GM18951 (cell line): ENCODE measurements at regions not wholly inside any gene's neighbourhood (a gene's known extent, or its start where the extent isn't known, plus 50 kb on each side); places are given as distances from the start of the nearest gene placed in this dataset.

Experiments used
- POLR2A ChIP-seq: IDR thresholded peaks from 4 replicates; pipeline ENCODE4 v1.6.1; 2011; ENCODE audit warnings: mild to moderate bottlenecking; ENCODE audit not compliant: insufficient read length, insufficient read depth; ENCODE audit errors: extremely low read depth
- in situ Hi-C: fragments of 300-500 bp; cut with MboI; formaldehyde crosslinking; loops from one replicate; pipeline ENCODE4 v1.12.0; 2022; ENCODE audit warnings: low sequenced_read_pairs, mixed read lengths, inconsistent platforms; ENCODE audit not compliant: unreplicated experiment

DNA sequence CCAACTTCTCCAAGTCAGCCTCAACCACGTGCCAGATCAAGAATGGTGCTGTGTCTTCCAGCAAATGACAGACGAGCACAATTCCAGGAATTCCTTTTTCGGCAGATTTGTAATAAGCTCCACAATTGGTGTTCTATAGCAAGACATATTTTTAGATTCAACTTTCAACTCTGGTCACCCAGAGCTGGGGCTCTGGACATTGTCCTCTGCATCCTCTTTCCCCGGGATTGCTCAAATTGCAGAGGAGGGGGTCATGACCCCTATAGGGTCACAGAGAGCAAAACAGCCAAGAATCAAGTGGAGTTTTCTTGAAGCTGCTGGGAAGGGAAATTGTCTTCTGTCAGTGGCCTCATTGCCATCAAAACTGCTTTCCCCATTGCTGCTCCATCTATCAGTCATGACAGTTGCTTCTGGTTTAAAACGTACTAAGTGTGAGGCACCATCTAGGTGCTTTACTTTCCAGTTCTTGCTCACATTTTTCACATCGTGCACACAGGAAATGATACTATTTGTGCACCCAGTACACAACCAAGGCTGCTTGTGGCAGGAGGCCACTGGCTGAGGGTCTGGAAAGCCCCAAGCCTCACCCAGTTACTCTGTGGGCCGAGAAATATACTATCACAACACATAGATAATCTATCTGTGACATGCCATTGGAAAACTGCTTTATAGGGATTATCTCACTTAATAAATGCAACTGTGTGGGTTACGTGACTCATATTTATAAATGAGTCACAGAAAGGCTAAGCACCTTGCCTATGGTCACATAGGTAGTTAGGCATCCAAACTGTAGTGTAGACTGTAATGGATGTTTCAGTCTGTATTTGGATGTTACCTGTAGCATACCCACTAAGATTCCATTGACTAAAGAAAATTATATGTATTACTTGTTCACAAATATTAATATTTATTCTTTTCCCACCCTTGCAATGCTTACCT, 91.7 kb upstream of the PHOX2B start:
- in situ Hi-C loops, result no loop called here

DNA sequence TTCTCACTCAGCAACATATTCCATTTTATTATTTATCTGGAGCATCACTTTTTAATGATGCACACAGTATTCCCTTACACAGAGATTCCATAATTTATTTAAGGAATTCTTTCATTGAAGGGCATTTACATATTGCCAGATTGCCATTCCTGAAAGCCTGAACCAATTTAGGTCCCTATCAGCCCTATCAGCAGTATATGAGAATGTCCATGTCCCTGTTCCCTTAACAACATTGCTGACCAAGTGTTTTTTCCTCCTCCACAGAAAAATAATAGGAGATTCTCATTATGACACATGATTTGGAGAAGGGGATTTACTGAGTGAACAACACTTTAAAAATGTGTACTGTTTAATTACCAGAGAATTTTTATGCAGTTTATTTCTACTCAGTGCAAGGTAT, 90.1 kb upstream of the PHOX2B start:
- TF ChIP-seq POLR2A, result no peak
- in situ Hi-C loops, result no loop called here

More for the DNA sequence above, 91.7 kb upstream of the PHOX2B start:
- no peak for TF ChIP-seq POLR2A

DNA sequence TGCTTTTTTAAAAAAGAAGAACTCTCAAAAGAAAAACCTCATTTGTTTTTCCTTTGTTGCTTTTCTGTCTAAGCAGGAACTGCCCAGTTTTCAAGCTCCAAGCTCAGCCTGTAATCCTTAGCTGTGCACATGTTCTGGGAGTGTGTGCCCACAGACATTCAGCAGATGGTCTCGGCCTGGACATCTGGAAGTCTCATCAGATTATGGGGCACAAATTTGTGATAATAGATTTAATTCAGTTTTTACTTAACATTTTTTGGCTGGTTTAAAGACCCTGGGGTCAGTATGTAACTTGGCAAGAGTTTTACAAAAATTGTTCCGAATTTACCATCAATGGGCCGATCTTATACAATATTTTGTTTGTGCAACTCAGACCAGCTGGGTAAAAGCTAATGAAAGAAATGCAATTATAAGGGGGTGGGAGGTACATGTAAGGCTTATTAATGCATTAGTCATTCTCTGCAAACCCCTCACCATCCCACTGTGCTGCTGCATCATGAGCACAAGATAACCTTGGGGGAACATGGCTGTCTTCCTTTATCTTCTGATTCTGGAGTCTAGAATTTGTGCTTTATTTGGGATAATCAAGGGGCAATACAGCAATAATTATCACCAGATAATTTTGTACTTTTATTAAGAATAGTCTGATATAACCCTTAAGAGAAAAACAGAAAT, 86.9 kb upstream of the PHOX2B start:
- TF ChIP-seq POLR2A, result no peak
- in situ Hi-C loops, result no loop called here

DNA sequence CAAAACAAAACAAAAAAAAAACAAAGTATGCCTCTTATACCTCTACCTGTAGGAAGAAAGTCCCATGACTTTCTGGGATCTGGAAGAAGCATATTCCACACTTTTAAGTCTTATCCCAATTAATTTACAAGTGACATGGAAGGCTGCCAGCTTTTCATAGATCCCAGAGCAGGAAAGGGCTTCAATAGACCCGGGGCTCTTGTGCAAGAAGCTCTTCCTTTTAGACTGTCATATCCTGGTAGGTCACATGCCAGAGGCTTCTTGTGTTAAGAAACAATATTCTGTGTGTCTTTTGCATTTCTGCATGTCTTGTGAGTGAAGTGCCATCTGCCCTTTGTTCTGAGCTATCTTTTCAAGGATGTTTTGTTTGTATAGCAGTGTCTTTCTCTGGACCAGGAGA, 84.4 kb upstream of the PHOX2B start:
- in situ Hi-C loops, result no loop called here
- no peak for TF ChIP-seq POLR2A

DNA sequence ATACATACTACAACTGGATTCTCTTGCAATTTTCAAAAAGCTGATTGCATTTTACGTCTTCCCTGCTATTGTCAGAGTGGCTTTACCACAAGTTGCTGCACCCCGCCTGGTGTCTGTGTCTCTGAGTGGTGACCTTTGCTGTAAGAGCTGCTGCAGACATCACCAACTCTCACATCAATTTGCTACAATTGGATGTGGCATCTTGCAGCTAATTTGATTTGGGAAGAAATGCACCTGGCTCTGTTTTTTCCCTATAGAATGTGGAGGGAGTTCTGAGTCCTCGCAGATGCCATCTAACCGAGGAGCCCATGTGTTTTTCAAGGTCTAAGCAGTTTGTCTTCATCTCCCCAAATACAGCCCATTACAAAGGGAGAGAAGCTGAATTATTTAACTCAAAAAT, 73.8 kb upstream of the PHOX2B start:
- in situ Hi-C loops, result no loop called here
- no peak for TF ChIP-seq POLR2A

DNA sequence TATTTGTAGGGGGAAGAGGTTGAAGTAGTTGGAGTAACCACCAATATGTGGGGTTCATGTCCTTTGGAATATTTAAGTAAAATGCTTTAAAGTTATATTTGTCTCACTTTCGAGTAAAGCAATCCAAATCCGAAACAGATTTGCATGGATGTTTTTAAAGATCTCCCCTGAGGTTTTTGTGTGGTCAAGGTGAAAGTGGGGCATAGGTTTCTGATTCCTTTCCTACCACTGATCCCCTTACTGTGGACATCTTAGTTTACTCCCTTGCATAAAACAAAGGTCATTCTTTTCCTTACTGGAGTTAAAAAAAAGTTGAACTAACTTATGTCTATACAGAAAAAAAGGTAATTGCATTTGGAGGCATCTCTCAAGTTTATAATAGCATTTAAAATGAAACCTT, 71.9 kb upstream of the PHOX2B start:
- TF ChIP-seq POLR2A, result no peak
- in situ Hi-C loops, result no loop called here

DNA sequence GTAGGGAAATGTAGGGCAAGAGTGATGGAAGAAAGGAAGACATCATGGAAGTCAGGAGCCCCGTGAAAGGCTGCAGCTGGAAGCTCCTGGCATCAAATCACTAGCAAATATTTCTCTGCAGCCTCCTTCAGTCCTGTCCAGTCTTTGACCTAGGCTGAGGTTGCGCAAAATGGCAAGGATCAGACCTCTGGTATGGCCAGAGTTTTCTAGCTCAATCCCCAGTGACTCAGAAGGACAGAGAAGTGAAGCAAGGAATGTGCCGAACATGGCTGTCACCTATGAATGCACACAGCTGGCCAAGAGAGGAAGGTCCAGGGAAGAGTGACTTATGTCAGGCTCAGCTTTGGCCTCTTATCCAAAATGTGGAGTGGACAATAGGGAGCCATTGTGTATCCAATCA, 71.1 kb upstream of the PHOX2B start:
- no peak for TF ChIP-seq POLR2A
- in situ Hi-C loops, result no loop called here

DNA sequence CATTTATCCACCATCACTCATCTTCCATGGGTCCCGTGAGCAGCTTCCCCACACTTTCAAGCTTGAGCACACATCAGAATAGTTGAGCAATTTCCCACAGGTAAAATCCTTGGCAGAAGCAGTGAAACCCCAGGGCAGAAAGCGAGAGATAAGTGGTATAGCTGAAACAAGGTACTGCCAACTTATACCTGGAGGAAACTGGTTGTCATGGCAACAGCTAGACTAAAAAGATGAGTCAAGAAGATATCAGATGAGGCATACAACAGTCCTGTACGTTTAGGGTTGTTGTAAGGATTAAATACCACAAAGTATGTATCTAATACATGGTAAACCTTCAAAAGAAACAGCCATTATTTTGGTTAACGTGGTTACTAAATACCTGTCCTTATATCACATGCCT, 66.9 kb upstream of the PHOX2B start:
- in situ Hi-C loops, result no loop called here
- no peak for TF ChIP-seq POLR2A

DNA sequence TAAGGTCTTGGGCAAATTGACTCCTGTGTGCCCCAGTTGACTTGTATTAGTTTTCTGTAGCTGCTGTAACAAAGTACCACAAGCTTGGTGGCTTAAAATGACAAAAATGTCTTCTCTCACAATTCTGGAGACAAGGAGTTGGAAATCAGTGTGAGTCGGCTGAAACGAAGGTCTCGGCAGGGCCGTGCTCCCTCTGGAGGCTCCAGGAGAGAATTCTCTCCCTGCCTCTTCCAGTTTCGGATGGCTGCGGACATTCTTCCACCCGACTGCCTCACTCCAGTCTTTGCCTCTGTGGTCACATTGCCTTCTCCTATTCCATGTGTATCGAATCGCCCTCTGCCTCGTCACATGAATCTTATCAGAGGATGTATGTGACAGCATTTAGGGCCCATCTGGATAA, 66.0 kb upstream of the PHOX2B start:
- no peak for TF ChIP-seq POLR2A
- in situ Hi-C loops, result no loop called here

DNA sequence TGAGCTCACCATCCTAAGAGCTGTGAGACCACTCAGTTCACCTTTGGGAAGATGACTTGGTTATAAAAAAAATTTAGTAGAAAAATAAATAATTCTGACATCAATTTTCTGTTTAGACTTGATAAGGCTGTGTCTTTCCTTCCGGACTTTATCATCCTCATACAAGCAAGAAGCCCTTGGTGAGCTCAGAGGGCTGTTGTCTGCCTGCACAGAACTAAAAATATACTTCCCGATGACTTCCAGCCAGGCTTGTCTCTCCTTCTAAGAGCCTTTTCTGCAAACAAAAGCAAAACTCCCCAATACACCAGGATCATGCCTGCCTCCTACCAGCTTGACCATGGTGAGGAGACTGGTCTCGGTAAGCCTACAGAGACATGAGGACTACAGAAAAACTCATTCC, 58.3 kb upstream of the PHOX2B start:
- TF ChIP-seq POLR2A, result no peak
- in situ Hi-C loops, result no loop called here

DNA sequence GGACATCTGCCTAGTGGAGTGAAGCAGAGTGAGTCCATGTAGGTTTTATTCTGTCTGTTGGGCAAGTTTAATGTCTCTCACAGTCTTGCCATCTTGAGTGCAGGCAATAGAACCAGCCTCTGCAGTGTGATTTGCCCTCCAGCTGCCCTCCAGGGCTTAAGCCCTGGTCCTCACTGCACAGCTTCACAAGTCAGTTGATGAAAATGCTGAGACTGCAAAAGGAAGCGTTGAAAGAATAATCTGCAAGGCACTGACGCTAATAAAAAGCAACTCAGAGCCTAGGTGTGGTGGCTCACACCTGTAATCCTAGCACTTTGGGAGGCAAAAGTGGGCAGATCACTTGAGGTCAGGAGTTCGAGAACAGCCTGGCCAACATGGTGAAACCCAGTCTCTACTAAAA, 54.1 kb upstream of the PHOX2B start:
- in situ Hi-C loops, result no loop called here
- no peak for TF ChIP-seq POLR2A

DNA sequence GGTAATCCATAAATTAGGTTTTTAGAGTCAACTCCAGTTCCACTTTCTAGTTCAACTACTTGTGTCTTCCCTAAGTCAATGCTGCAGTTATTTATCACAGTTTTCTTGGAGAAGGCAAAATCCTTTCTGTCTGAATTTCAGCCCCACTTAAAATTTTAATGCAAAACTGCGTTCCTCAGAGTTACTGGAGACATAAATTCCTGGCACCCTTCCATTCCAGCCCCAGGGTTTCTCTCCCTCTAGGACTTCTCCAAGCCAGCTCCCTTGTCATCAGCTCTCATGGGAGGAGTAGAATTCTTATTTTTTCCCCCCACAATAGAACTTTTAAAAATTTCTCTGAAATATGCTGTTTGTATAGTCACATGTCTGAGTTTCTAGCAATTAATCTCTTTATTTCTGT, 50.6 kb upstream of the PHOX2B start:
- in situ Hi-C loops, result no loop called here
- no peak for TF ChIP-seq POLR2A
